Fibroblast of mammary gland (primary cell): ENCODE measurements at regions not wholly inside any gene's neighbourhood (a gene's known extent, or its start where the extent isn't known, plus 50 kb on each side); places are given as distances from the start of the nearest gene placed in this dataset.

Experiments used
- DNase-seq: peaks from one replicate; pipeline ENCODE4 v3.0.0-alpha.2; 2010; ENCODE audit warnings: low read depth
- H3K4me3 ChIP-seq: 2 replicates; pipeline ENCODE4 v1.5.1; 2011; ENCODE audit warnings: low read depth, mild to moderate bottlenecking, low read length, moderate library complexity; ENCODE audit not compliant: control insufficient read depth
- TF ChIP-seq, protein P1 (sequence below): conservative IDR thresholded peaks from 2 replicates; pipeline ENCODE4 v1.5.1; 2011; ENCODE audit warnings: low read depth, low read length, inconsistent platforms; ENCODE audit not compliant: control insufficient read depth, insufficient read depth

DNA sequence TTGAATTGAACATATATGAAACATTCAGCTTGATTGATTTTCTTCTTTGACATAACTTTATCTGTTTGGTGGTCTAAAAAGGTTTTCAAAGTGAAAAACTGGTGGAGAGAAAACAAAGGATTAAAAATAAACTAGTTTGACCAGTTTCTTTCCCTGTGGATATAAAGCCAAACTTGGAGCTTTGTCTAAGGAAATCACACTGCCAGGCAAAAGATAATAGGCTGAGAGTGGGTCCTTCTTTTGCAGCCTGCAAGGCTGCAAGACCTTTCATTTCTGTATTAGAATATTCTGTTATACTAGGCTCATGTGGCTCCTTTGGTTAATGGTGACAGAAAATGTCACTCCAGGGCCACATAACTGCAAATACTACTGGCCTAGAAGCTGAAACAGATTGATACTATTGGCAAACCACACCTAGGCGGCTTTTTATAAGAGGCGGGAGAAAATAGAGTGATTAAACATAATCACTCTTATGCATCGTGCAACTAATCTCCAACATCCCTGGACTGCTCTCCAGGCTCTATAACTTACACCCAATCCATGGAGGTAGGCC, 129.1 kb upstream of the ZNF462 start:
- no peak overlapping the region for H3K4me3 ChIP-seq
- DNase-seq, result no peak
- TF ChIP-seq, protein P1, sequence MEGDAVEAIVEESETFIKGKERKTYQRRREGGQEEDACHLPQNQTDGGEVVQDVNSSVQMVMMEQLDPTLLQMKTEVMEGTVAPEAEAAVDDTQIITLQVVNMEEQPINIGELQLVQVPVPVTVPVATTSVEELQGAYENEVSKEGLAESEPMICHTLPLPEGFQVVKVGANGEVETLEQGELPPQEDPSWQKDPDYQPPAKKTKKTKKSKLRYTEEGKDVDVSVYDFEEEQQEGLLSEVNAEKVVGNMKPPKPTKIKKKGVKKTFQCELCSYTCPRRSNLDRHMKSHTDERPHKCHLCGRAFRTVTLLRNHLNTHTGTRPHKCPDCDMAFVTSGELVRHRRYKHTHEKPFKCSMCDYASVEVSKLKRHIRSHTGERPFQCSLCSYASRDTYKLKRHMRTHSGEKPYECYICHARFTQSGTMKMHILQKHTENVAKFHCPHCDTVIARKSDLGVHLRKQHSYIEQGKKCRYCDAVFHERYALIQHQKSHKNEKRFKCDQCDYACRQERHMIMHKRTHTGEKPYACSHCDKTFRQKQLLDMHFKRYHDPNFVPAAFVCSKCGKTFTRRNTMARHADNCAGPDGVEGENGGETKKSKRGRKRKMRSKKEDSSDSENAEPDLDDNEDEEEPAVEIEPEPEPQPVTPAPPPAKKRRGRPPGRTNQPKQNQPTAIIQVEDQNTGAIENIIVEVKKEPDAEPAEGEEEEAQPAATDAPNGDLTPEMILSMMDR, result no peak

DNA sequence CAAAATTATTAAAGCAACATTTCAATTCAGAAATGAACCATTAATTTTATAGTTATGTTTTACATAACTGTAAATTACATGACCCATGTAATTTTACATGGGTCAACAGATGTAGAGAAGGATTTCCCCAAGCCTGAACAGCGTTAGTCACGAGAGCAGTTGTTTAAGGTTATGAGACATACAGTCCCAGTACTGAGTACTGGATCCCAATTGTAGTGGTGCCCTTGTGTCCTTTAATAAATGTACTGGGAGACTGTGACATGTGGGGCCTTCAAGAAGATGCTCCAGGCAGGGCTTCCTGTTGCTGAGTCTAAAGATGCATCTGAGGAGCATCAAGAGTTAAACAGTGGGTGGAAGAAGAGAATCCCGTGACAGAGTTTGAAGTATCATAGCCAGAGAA, 125.5 kb upstream of the ZNF462 start:
- DNase-seq, result no peak
- TF ChIP-seq, protein P1, result no peak
- H3K4me3 ChIP-seq, result no peak overlapping the region

DNA sequence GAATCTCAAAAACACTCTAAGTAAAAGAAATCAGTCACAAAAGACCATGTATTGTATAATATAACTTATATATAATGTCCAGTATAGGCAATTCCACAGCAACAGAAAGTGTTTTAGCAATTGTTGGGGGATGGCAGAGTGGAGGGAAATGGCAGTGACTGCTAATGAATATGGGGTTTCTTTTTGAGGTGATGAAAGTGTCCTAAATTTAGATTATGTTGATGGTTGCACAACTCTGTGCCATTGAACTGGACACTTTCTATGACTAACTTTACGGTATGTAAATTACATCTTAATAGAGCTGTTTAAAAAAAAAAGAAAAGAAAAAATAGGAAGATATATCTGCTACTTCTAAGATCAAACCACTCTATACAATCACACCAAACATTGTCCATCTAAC, 124.9 kb upstream of the ZNF462 start:
- TF ChIP-seq, protein P1, result no peak
- DNase-seq, result no peak
- no peak overlapping the region for H3K4me3 ChIP-seq

DNA sequence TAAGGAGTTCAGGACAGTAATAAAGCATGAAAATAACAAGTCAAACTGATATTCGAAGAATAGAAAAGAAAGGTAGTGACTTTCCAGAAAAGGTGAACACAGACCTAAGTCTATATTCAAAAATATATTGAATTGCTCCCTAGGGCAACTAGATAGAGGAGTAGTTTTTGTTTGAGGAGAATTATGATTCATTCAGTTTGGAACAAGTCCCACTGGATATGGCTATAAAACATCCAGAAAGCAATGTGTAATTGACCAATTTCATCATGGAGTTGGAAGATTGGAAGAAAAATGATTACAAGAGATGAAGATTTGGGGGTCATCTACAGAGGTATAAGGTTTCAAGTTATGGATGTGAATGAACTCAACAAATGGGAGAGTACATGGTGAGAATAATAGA, 117.5 kb upstream of the ZNF462 start:
- TF ChIP-seq, protein P1, result no peak
- no peak overlapping the region for H3K4me3 ChIP-seq
- peak; percentile 54 for DNase-seq

DNA sequence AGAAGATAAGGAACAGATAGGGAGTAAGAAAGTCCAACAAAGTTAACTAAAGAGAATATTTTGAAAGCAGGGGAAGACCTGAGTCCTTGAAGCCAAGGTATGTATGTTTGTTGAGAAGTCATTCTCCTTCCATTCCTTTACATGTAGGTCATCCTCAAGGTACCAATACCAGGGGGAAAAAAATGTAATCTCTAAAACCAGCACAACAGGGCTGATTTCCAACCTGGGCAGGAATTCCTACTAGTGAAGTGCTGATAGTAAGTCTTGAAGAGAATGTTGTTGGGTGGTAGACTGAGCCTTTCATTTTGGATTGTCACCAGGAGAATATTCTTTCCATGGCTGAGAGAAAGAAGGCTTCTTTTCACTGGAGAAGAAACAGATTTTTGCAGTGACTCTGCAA, 117.1 kb upstream of the ZNF462 start:
- TF ChIP-seq, protein P1, result no peak

DNA sequence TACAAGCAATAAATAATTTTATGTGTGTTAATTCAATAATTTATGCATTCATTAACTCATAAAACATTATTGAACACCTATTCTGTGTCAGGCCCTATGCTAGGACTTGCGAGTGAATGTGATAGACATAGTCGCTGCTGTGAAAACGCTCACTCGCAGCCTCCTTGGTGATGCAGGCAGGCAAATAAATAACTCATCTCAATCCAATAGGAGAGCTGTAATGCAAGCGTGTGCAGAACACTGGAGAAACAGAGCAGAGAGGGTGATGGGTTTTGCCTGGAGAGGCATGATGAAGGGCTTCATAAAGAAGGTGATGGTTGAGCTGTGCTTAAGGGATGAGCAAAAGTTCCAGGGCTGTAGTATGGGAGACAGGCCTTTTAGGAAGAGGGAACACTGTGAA, 111.3 kb upstream of the ZNF462 start:
- no peak for DNase-seq
- no peak overlapping the region for H3K4me3 ChIP-seq
- TF ChIP-seq, protein P1, result no peak

More for the DNA sequence above, 117.1 kb upstream of the ZNF462 start:
- no peak overlapping the region for H3K4me3 ChIP-seq
- DNase-seq, result no peak

DNA sequence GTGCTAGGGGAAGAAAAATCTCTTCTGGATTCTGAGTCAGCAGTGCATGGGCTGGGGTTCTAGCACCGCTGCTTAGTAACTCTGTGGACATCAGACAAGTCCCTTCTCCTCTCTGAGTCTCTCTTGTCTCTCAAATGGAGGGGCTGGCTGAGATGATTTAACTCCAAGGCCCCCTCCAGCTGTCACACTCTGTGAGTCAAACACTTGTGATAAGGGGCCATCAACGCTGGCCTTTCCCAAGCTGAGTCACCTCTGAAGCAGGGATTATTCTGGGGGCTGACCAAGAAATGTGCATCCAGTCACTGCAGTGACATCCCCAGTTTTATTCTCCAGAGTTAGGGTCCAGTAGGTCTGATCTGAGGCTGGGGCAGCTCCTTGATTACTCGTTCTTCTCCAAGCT, 110.4 kb upstream of the ZNF462 start:
- TF ChIP-seq, protein P1, result no peak
- DNase-seq, result no peak
- no peak overlapping the region for H3K4me3 ChIP-seq
